ENCODE measurements at regions not wholly inside any gene's neighbourhood (a gene's known extent, or its start where the extent isn't known, plus 50 kb on each side); places are given as distances from the start of the nearest gene placed in this dataset.
A peak's percentile ranks its signal among the peaks of the same experiment; 100 is the strongest.

- peak overlapping the region; percentile 68 for H3K4me3 ChIP-seq (ENCODE audit: low read length)
- DNase-seq (ENCODE audit: low read depth), result no peak
- TF ChIP-seq CTCF (conservative IDR thresholded peaks at IDR 0.05; ENCODE audit: low read depth, low read length), result peak; percentile 26
These were observed 120.8 kb upstream of the RRP15 start for GRCh38 chr1:218164111-218164929.

GRCh38 chr1:218164930-218165700, 120.0 kb upstream of the RRP15 start:
- peak overlapping the region; percentile 68 for H3K4me3 ChIP-seq (ENCODE audit: low read length)
- DNase-seq (ENCODE audit: low read depth), result no peak
- no peak for TF ChIP-seq CTCF (conservative IDR thresholded peaks at IDR 0.05; ENCODE audit: low read depth, low read length)

GRCh38 chr1:218165701-218166114, 119.4 kb upstream of the RRP15 start:
- peak overlapping the region; percentile 68 for H3K4me3 ChIP-seq (ENCODE audit: low read length)
- no peak for TF ChIP-seq CTCF (conservative IDR thresholded peaks at IDR 0.05; ENCODE audit: low read depth, low read length)

GRCh38 chr1:218166268-218166945, 118.7 kb upstream of the RRP15 start:
- DNase-seq (ENCODE audit: low read depth), result no peak
- no peak overlapping the region for H3K4me3 ChIP-seq (ENCODE audit: low read length)
- no peak for TF ChIP-seq CTCF (conservative IDR thresholded peaks at IDR 0.05; ENCODE audit: low read depth, low read length)

More at GRCh38 chr1:218165701-218166114, 119.4 kb upstream of the RRP15 start:
- no peak for DNase-seq (ENCODE audit: low read depth)

GRCh38 chr1:218171302-218171893, 113.7 kb upstream of the RRP15 start:
- no peak overlapping the region for H3K4me3 ChIP-seq (ENCODE audit: low read length)
- DNase-seq (ENCODE audit: low read depth), result no peak
- peak; percentile 81 for TF ChIP-seq CTCF (conservative IDR thresholded peaks at IDR 0.05; ENCODE audit: low read depth, low read length)

GRCh38 chr1:218182455-218182854, 102.6 kb upstream of the RRP15 start:
- H3K4me3 ChIP-seq (ENCODE audit: low read length), result no peak overlapping the region
- no peak for DNase-seq (ENCODE audit: low read depth)
- TF ChIP-seq CTCF (conservative IDR thresholded peaks at IDR 0.05; ENCODE audit: low read depth, low read length), result no peak
